Caco-2 (cell line): ENCODE measurements at regions not wholly inside any gene's neighbourhood (a gene's known extent, or its start where the extent isn't known, plus 50 kb on each side); places are given as distances from the start of the nearest gene placed in this dataset.

Experiments
- BruUV-seq: library from RNA; stranded (reverse); fragments of 400-500 nt; replicated peaks from 2 replicates; lab custom pipeline; 2021; lab: Mats Ljungman, UMichigan
- CTCF ChIA-PET: fragments of 300-600 bp; sonication (Branson Sonifier 250); formaldehyde crosslinking; loops from one replicate; lab custom pipeline; 2022; ENCODE audit warnings: antibody characterized with exemption; lab: Charles Lee
- POLR2A ChIA-PET: fragments of 300-600 bp; sonication (Branson Sonifier 250); formaldehyde crosslinking; loops from one replicate; lab custom pipeline; 2022; ENCODE audit warnings: antibody characterized with exemption; lab: Charles Lee
- DNase-seq, 2 experiments: peaks; one replicate each; pipeline versions ENCODE4 v3.0.0 to v3.0.0-alpha.2; 2020 to 2022
- H3K27me3 ChIP-seq: replicated peaks from 2 replicates; pipeline ENCODE4 v1.6.0; 2011; ENCODE audit warnings: low read length; ENCODE audit not compliant: control insufficient read depth, insufficient read depth
- H3K36me3 ChIP-seq: 2 replicates; pipeline ENCODE4 v1.5.1; 2011; ENCODE audit warnings: low read length; ENCODE audit not compliant: control insufficient read depth, insufficient read depth
- H3K4me1 ChIP-seq: fragments of 250-450 bp; sonication (Bioruptor Pico); 2 replicates; pipeline ENCODE4 v1.5.1; 2020; ENCODE audit warnings: mild to moderate bottlenecking
- H3K4me3 ChIP-seq: 2 replicates; pipeline ENCODE4 v1.5.1; 2011; ENCODE audit warnings: low read depth, mild to moderate bottlenecking, control low read depth, low read length
- H3K9me3 ChIP-seq: fragments of 250-450 bp; sonication (Bioruptor Pico); 2 replicates; pipeline ENCODE4 v1.5.1; 2020; ENCODE audit warnings: mild to moderate bottlenecking, moderate library complexity
- H3K27ac Mint-ChIP-seq: one replicate; pipeline ENCODE4 v1.8.0; 2022; ENCODE audit warnings: mixed read lengths; ENCODE audit not compliant: unreplicated experiment
- H3K27me3 Mint-ChIP-seq: one replicate; pipeline ENCODE4 v1.8.0; 2022; ENCODE audit warnings: mixed read lengths; ENCODE audit not compliant: insufficient read depth, unreplicated experiment
- H3K36me3 Mint-ChIP-seq: one replicate; pipeline ENCODE4 v1.8.0; 2022; ENCODE audit warnings: mild to moderate bottlenecking, mixed read lengths; ENCODE audit not compliant: insufficient read depth, unreplicated experiment
- H3K4me1 Mint-ChIP-seq: one replicate; pipeline ENCODE4 v1.8.0; 2022; ENCODE audit warnings: low read depth, mixed read lengths; ENCODE audit not compliant: unreplicated experiment
- H3K4me3 Mint-ChIP-seq: one replicate; pipeline ENCODE4 v1.8.0; 2022; ENCODE audit warnings: mild to moderate bottlenecking, moderate library complexity, mixed read lengths; ENCODE audit not compliant: unreplicated experiment
- H3K9me3 Mint-ChIP-seq: one replicate; pipeline ENCODE4 v1.8.0; 2022; ENCODE audit warnings: mixed read lengths; ENCODE audit not compliant: unreplicated experiment
- intact Hi-C: fragments of 100-400 bp; cut with micrococcal nuclease; formaldehyde crosslinking; loops from one replicate; pipeline ENCODE4 v1.10.0; 2022; ENCODE audit not compliant: unreplicated experiment
- TF ChIP-seq, protein P1 (sequence below), 2 experiments: fragments of 200-600 bp in 1 of 2; IDR thresholded peaks; 1 replicate in 1 of 2; 2 replicates in 1 of 2; pipeline versions ENCODE4 v1.5.1 to v1.8.0; 2011 to 2022; ENCODE audit warnings: antibody characterized with exemption in 1 of 2, control low read depth in 1 of 2, inconsistent platforms in 1 of 2, low read depth in 1 of 2, low read length in 1 of 2, mild to moderate bottlenecking in 1 of 2, moderate library complexity in 1 of 2; ENCODE audit not compliant: insufficient read depth in 1 of 2, severe bottlenecking in 1 of 2, unreplicated experiment in 1 of 2

DNA sequence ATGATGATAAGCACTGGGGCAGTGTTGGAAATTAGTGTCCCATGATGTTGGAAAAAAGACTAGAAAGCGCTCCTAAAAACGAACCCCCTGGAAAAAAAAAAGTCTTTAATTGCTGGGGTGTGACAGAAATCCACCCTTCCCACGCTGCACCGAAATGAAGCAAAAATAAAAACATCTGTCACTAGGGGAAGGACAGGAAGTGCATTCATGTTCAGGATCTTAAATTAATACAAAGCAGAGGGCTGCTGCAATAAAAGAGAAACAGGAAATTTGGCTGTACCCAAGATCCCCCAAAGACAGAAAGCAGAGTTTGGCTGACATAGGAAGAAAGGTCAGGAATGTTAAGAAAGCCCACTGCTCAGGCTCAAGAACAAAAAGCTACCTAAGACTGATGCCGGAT is 333.9 kb downstream of the TBC1D32 start:
- H3K4me1 Mint-ChIP-seq: no peaks in the 10 kb centered on the region
- Histone ChIP-seq H3K4me3 (no peak overlapping the region), H3K4me1 (no peaks in the 10 kb centered on the region), H3K27me3 (no peaks in the 10 kb centered on the region), H3K9me3 (peaks cover 3% of the 10 kb centered on the region; the same call in 1 of the 2 replicates), H3K36me3 (no peaks in the 10 kb centered on the region)
- POLR2A ChIA-PET: no interaction called here
- DNase-seq: no peak
- intact Hi-C loops: no loop called here
- H3K27me3 Mint-ChIP-seq: no peaks in the 10 kb centered on the region
- no peak overlapping the region for H3K27ac Mint-ChIP-seq
- TF ChIP-seq, protein P1, sequence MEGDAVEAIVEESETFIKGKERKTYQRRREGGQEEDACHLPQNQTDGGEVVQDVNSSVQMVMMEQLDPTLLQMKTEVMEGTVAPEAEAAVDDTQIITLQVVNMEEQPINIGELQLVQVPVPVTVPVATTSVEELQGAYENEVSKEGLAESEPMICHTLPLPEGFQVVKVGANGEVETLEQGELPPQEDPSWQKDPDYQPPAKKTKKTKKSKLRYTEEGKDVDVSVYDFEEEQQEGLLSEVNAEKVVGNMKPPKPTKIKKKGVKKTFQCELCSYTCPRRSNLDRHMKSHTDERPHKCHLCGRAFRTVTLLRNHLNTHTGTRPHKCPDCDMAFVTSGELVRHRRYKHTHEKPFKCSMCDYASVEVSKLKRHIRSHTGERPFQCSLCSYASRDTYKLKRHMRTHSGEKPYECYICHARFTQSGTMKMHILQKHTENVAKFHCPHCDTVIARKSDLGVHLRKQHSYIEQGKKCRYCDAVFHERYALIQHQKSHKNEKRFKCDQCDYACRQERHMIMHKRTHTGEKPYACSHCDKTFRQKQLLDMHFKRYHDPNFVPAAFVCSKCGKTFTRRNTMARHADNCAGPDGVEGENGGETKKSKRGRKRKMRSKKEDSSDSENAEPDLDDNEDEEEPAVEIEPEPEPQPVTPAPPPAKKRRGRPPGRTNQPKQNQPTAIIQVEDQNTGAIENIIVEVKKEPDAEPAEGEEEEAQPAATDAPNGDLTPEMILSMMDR (IDR thresholded peaks at IDR 0.05; ENCODE audit: insufficient read depth in 1 of 2, low read depth in 1 of 2, low read length in 1 of 2, severe bottlenecking in 1 of 2, unreplicated experiment in 1 of 2): no peak
- CTCF ChIA-PET: no interaction called here
- peaks cover 12% of the 10 kb centered on the region for H3K9me3 Mint-ChIP-seq
- no peak overlapping the region for H3K4me3 Mint-ChIP-seq
- no peaks in the 10 kb centered on the region for H3K36me3 Mint-ChIP-seq
- BruUV-seq: no TSS peak

DNA sequence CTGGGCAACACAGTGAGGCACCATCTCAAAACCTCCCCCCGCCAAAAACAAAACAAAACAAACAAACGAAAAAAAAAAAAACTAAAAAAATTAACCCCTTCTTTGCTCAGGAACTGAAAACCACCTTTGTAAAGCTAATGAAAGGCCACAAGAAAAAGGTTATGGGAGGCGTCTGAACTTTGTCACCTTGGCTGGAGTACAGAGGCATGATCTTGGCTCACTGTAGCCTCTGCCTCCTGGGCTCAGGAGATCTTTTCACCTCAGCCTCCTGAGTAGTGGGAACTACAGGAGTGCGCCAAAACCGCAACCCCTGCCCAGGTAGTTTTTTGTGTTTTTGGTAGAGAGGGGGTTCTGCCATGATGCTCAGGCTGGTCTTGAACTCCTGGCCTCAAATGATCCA is 337.9 kb downstream of the TBC1D32 start:
- Mint-ChIP-seq H3K36me3 (no peaks in the 10 kb centered on the region), H3K4me1 (no peaks in the 10 kb centered on the region), H3K4me3 (no peak overlapping the region), H3K27ac (no peak overlapping the region), H3K27me3 (no peaks in the 10 kb centered on the region), H3K9me3 (no peaks in the 10 kb centered on the region)
- ChIA-PET POLR2A (no interaction called here), CTCF (no interaction called here)
- H3K4me3 ChIP-seq: no peak overlapping the region
- H3K36me3 ChIP-seq: no peaks in the 10 kb centered on the region
- TF ChIP-seq, protein P1 (IDR thresholded peaks at IDR 0.05; ENCODE audit: insufficient read depth in 1 of 2, low read depth in 1 of 2, low read length in 1 of 2, severe bottlenecking in 1 of 2, unreplicated experiment in 1 of 2): no peak
- no TSS peak for BruUV-seq
- DNase-seq: no peak
- H3K27me3 ChIP-seq: no peaks in the 10 kb centered on the region
- no peaks in the 10 kb centered on the region; the same call in 1 of the 2 replicates for H3K9me3 ChIP-seq
- no peaks in the 10 kb centered on the region for H3K4me1 ChIP-seq
- intact Hi-C loops: no loop called here

DNA sequence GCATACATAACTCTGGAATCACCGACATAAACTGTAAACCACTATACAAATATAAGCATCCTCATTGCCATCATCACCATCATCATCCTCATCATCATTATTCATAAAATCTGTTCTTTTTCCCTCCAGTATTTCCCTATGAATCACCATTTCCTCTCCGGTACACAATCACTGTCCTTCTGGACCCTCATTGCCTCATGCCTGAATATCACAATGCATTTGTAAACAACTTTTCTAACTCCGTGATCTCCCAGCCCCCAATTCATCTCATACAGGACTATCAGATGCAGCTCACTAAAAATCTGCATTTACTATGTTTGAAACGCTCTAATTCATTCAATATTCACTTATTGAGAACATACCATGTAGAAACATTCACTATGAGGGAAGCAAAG is 339.7 kb downstream of the TBC1D32 start:
- DNase-seq: no peak
- Histone ChIP-seq H3K4me1 (no peaks in the 10 kb centered on the region), H3K27me3 (no peaks in the 10 kb centered on the region), H3K36me3 (no peaks in the 10 kb centered on the region), H3K4me3 (no peak overlapping the region), H3K9me3 (no peaks in the 10 kb centered on the region)
- no TSS peak for BruUV-seq
- no peaks in the 10 kb centered on the region for H3K9me3 Mint-ChIP-seq
- POLR2A ChIA-PET: no interaction called here
- H3K27me3 Mint-ChIP-seq: no peaks in the 10 kb centered on the region
- H3K36me3 Mint-ChIP-seq: no peaks in the 10 kb centered on the region
- H3K4me1 Mint-ChIP-seq: no peaks in the 10 kb centered on the region
- intact Hi-C loops: no loop called here
- H3K27ac Mint-ChIP-seq: no peak overlapping the region
- TF ChIP-seq, protein P1 (IDR thresholded peaks at IDR 0.05; ENCODE audit: insufficient read depth in 1 of 2, low read depth in 1 of 2, low read length in 1 of 2, severe bottlenecking in 1 of 2, unreplicated experiment in 1 of 2): no peak
- CTCF ChIA-PET: no interaction called here
- H3K4me3 Mint-ChIP-seq: no peak overlapping the region
